ENCODE measurements at regions not wholly inside any gene's neighbourhood (a gene's known extent, or its start where the extent isn't known, plus 50 kb on each side); places are given as distances from the start of the nearest gene placed in this dataset.

- DNase-seq = no peak
- intact Hi-C loops (cut with DNase I; ENCODE audit: low total_unique reads) = no loop called here
- Histone ChIP-seq H3K27ac (no peak overlapping the region), H3K27me3 (no peaks in the 10 kb centered on the region), H3K36me3 (no peaks in the 10 kb centered on the region), H3K4me3 (no peak overlapping the region), H3K9me3 (peaks cover 4 to 10% (median 8%) of the 10 kb centered on the region in 4 donors), H3K4me1 (no peaks in the 10 kb centered on the region)
- no peak for TF ChIP-seq EP300 (IDR thresholded peaks at IDR 0.05)
- no peak for TF ChIP-seq POLR2AphosphoS5 (IDR thresholded peaks at IDR 0.05)
- no peak for TF ChIP-seq POLR2A (IDR thresholded peaks at IDR 0.05)
- no peak for TF ChIP-seq CTCF (IDR thresholded peaks at IDR 0.05)
These were observed 953.9 kb upstream of the GOT2 start for GRCh38 chr16:59688006-59688405.

GRCh38 chr16:59686405-59686804 is 952.3 kb upstream of the GOT2 start:
- Histone ChIP-seq H3K4me3 (no peak overlapping the region), H3K36me3 (no peaks in the 10 kb centered on the region), H3K27me3 (no peaks in the 10 kb centered on the region), H3K27ac (no peak overlapping the region), H3K4me1 (no peaks in the 10 kb centered on the region), H3K9me3 (peaks cover 4 to 10% (median 8%) of the 10 kb centered on the region in 4 donors)
- TF ChIP-seq CTCF (IDR thresholded peaks at IDR 0.05) (no peak), POLR2AphosphoS5 (IDR thresholded peaks at IDR 0.05) (no peak), EP300 (IDR thresholded peaks at IDR 0.05) (no peak), POLR2A (IDR thresholded peaks at IDR 0.05) (no peak)
- 57 to 78% (median 65%) methylated on average over 2 of the region's 2 CpGs for WGBS, 5 donors
- intact Hi-C loops (cut with DNase I; ENCODE audit: low total_unique reads) = no loop called here
- no peak for DNase-seq

- no peaks in the 10 kb centered on the region for H3K4me1 ChIP-seq
- H3K36me3 ChIP-seq = no peaks in the 10 kb centered on the region
- no peaks in the 10 kb centered on the region for H3K27me3 ChIP-seq
- no peak overlapping the region for H3K27ac ChIP-seq
- no peak for DNase-seq
- intact Hi-C loops (cut with DNase I; ENCODE audit: low total_unique reads) = no loop called here
- no peak overlapping the region for H3K4me3 ChIP-seq
- TF ChIP-seq CTCF (IDR thresholded peaks at IDR 0.05) (no peak), POLR2AphosphoS5 (IDR thresholded peaks at IDR 0.05) (no peak), POLR2A (IDR thresholded peaks at IDR 0.05) (no peak), EP300 (IDR thresholded peaks at IDR 0.05) (no peak)
- peaks cover 4 to 10% (median 8%) of the 10 kb centered on the region in 4 donors for H3K9me3 ChIP-seq
These were observed 950.8 kb upstream of the GOT2 start for GRCh38 chr16:59684911-59685310.

GRCh38 chr16:59683709-59684108 is 949.6 kb upstream of the GOT2 start:
- Histone ChIP-seq H3K9me3 (peaks cover 4 to 10% (median 8%) of the 10 kb centered on the region in 4 donors), H3K36me3 (no peaks in the 10 kb centered on the region), H3K27ac (no peak overlapping the region), H3K27me3 (no peaks in the 10 kb centered on the region), H3K4me1 (no peaks in the 10 kb centered on the region), H3K4me3 (no peak overlapping the region)
- intact Hi-C loops (cut with DNase I; ENCODE audit: low total_unique reads) = no loop called here
- TF ChIP-seq POLR2AphosphoS5 (IDR thresholded peaks at IDR 0.05) (no peak), POLR2A (IDR thresholded peaks at IDR 0.05) (no peak), CTCF (IDR thresholded peaks at IDR 0.05) (no peak), EP300 (IDR thresholded peaks at IDR 0.05) (no peak)
- WGBS, 5 donors = 66 to 92% (median 82%) methylated on average over 1 of the region's 1 CpG
- no peak for DNase-seq

Data from stomach (tissue), 8 donors.